ENCODE measurements at regions not wholly inside any gene's neighbourhood (a gene's known extent, or its start where the extent isn't known, plus 50 kb on each side); places are given as distances from the start of the nearest gene placed in this dataset.

GRCh38 chr6:140993515-140993914 is 1139.2 kb upstream of the GJE1 start:
- Histone ChIP-seq H3K27me3 (no peaks in the 10 kb centered on the region), H3K4me1 (peaks cover 6% of the 10 kb centered on the region), H3K36me3 (ENCODE audit: low read depth, missing control alignments) (no peaks in the 10 kb centered on the region), H3K9me3 (no peaks in the 10 kb centered on the region), H3K27ac (no peak overlapping the region), H3K4me3 (no peak overlapping the region)
- no peak for DNase-seq
- WGBS, 2 donors = 97 to 100% methylated on average over 1 of the region's 1 CpG
- intact Hi-C loops (cut with DNase I; ENCODE audit: low total_unique reads) = no loop called here
- TF ChIP-seq, protein P1, sequence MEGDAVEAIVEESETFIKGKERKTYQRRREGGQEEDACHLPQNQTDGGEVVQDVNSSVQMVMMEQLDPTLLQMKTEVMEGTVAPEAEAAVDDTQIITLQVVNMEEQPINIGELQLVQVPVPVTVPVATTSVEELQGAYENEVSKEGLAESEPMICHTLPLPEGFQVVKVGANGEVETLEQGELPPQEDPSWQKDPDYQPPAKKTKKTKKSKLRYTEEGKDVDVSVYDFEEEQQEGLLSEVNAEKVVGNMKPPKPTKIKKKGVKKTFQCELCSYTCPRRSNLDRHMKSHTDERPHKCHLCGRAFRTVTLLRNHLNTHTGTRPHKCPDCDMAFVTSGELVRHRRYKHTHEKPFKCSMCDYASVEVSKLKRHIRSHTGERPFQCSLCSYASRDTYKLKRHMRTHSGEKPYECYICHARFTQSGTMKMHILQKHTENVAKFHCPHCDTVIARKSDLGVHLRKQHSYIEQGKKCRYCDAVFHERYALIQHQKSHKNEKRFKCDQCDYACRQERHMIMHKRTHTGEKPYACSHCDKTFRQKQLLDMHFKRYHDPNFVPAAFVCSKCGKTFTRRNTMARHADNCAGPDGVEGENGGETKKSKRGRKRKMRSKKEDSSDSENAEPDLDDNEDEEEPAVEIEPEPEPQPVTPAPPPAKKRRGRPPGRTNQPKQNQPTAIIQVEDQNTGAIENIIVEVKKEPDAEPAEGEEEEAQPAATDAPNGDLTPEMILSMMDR (IDR thresholded peaks at IDR 0.05) = no peak
- TF ChIP-seq POLR2A (IDR thresholded peaks at IDR 0.05) = no peak

- no peaks in the 10 kb centered on the region for H3K36me3 ChIP-seq (ENCODE audit: low read depth, missing control alignments)
- DNase-seq = no peak
- H3K4me3 ChIP-seq = no peak overlapping the region
- no peak for TF ChIP-seq POLR2A (IDR thresholded peaks at IDR 0.05)
- TF ChIP-seq, protein P1 (IDR thresholded peaks at IDR 0.05) = no peak
- intact Hi-C loops (cut with DNase I; ENCODE audit: low total_unique reads) = no loop called here
- H3K4me1 ChIP-seq = peaks cover 10% of the 10 kb centered on the region
- H3K27me3 ChIP-seq = no peaks in the 10 kb centered on the region
- 91 to 95% methylated on average over 1 of the region's 1 CpG for WGBS, 2 donors
- H3K9me3 ChIP-seq = no peaks in the 10 kb centered on the region
- no peak overlapping the region for H3K27ac ChIP-seq
Measured at GRCh38 chr6:140992678-140993077, 1140.0 kb upstream of the GJE1 start.

DNA sequence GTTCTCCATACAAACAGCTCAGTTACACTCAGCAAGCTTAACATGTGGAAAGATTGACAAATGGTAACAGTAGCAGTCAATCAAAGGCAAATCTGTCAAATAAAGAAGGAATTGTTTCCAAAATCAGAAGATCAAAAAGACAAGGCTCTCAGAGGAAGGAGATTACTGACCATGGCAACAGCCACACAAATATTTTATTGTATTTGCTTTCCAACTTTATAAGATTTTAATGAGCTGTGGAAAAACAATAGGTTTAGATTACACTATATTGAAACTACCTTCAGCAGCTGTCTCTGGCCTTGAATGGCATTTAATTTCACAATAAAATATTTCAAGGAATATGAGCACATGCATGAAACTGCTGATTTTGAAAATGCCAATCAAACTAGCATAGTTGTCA is 1143.9 kb upstream of the GJE1 start:
- Histone ChIP-seq H3K9me3 (no peaks in the 10 kb centered on the region), H3K36me3 (ENCODE audit: low read depth, missing control alignments) (no peaks in the 10 kb centered on the region), H3K4me1 (peaks cover 10% of the 10 kb centered on the region), H3K27me3 (no peaks in the 10 kb centered on the region), H3K27ac (peak overlapping the region; percentile 2 to 71), H3K4me3 (no peak overlapping the region)
- TF ChIP-seq, protein P1 (IDR thresholded peaks at IDR 0.05) = no peak
- no peak for TF ChIP-seq POLR2A (IDR thresholded peaks at IDR 0.05)
- intact Hi-C loops (cut with DNase I; ENCODE audit: low total_unique reads) = no loop called here
- DNase-seq = no peak

DNA sequence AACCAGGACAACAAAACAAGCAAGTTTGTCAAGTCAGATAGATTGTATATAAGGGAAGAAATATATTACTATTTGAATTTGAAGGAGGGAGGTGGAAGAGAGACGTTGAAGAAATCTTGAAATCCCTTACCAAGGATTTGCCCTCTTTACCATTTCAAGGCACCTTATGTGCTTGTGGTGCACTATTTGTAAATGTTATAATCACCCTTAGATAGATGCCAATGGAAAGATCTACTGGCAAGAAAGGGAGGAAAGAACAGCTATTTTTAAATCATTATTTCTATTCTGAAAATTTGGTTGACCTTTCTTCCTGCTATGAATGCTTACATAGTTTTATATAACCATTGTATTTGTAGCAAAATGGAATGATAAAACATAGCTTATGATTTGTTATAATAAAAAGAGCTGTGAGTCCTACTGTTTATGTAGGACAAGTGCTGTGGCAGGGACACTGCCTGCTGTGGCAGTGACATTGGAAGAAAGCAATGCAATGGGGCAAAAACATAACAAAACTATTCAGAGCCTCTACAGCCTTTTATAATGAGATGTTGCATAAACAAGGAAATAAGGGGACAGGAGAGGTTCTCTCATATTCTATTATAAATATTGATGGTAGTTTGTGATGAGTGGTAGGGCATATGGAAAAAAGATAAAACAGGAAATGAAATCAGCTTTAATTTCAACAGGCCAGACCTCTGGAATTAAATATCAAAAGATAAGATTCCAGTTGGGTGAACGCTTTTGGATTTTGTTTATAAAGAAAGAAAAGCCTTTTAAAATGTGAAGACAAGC is 1145.2 kb upstream of the GJE1 start:
- peak overlapping the region; percentile 14 to 71 for H3K27ac ChIP-seq
- TF ChIP-seq, protein P1 (IDR thresholded peaks at IDR 0.05) = no peak
- TF ChIP-seq POLR2A (IDR thresholded peaks at IDR 0.05) = no peak
- H3K9me3 ChIP-seq = no peaks in the 10 kb centered on the region
- H3K36me3 ChIP-seq (ENCODE audit: low read depth, missing control alignments) = no peaks in the 10 kb centered on the region
- peaks cover 10% of the 10 kb centered on the region for H3K4me1 ChIP-seq
- intact Hi-C loops (cut with DNase I; ENCODE audit: low total_unique reads) = no loop called here
- DNase-seq = peak; percentile 26
- no peak overlapping the region for H3K4me3 ChIP-seq
- no peaks in the 10 kb centered on the region for H3K27me3 ChIP-seq
- 54 to 58% methylated on average over 2 of the region's 2 CpGs for WGBS, 2 donors
